ENCODE measurements at regions not wholly inside any gene's neighbourhood (a gene's known extent, or its start where the extent isn't known, plus 50 kb on each side); places are given as distances from the start of the nearest gene placed in this dataset.

DNA sequence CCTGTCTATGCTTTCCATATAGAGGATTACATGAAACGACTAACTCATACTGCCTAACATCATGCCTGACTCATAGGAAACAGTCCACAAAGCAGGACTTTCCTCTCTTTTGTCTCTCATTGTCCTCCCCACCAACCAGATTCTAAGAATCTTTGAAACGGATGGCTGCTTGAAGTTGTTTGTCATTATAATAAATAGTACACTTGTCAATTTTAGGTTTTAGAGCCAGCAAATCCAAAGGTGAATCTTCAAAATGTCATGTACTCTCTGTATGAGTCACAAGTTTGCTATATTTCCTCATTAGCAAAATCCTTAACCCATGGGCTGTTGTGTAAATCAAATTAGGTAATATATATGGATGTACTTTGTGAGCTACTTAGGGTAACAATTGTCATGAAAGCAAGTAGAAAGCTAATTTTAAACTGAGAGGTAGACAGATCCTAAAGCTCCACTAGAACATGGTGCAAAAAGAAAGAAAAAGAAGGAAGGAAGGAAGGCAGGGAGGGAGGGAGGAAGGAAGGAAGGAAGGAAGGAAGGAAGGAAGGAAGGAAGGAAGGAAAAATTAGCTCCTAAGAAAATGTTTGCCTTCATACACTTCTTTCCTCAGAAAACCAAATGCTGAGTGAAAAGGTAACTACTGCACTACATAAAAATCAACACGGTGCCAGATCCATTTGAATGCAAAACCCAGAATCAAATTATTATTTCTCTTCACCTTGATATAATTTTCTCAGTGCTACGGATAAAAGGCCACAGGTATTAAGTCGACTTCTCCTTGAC lies 129.5 kb upstream of the PRMT6 start:
- Histone ChIP-seq H3K36me3 (ENCODE audit: control insufficient read depth in 2 of 2, insufficient read depth in 2 of 2, low read length in 1 of 2) (no peaks in the 10 kb centered on the region), H3K27me3 (replicated peaks in 1 of 2; ENCODE audit: control insufficient read depth in 2 of 2, insufficient read depth in 2 of 2, low read length in 1 of 2) (no peaks in the 10 kb centered on the region), H3K9ac (ENCODE audit: control insufficient read depth, insufficient read depth, low read length) (no peak overlapping the region), H2AFZ (ENCODE audit: control insufficient read depth, low read depth, low read length) (no peak overlapping the region), H4K20me1 (ENCODE audit: control insufficient read depth, insufficient read depth) (no peaks in the 10 kb centered on the region), H3K4me3 (no peak overlapping the region), H3K4me2 (ENCODE audit: control insufficient read depth, insufficient read depth) (no peak overlapping the region), H3K27ac (ENCODE audit: control insufficient read depth, insufficient read depth) (no peak overlapping the region), H3K79me2 (ENCODE audit: control insufficient read depth, insufficient read depth, low read length) (no peaks in the 10 kb centered on the region), H3K4me1 (ENCODE audit: control insufficient read depth, insufficient read depth, low read length) (no peaks in the 10 kb centered on the region), H3K9me3 (replicated peaks; ENCODE audit: control insufficient read depth, insufficient read depth, low read length) (no peaks in the 10 kb centered on the region)
- no peak for DNase-seq (ENCODE audit: low read depth, low spot score)
- no TSS peak for BruUV-seq (replicated peaks)
- TF ChIP-seq ATF7 (IDR thresholded peaks at IDR 0.05; ENCODE audit: low read depth) (no peak), SP1 (IDR thresholded peaks at IDR 0.05; ENCODE audit: low read depth, low read length) (no peak), POU2F2 (IDR thresholded peaks at IDR 0.05; ENCODE audit: borderline replicate concordance, low read depth, low read length) (no peak)
- intact Hi-C loops (cut with micrococcal nuclease; ENCODE audit: unreplicated experiment) (no loop called here), in situ Hi-C loops (cut with MboI) (no loop called here)
- CTCF ChIA-PET: interaction anchor here (0.9 to 1.0 kb wide), 2 partner anchors 26 to 47 kb away, joined by 3 read pairs; no protein-coding TSS in a partner anchor
- FAIRE-seq: no peak
- RAD21 ChIA-PET (ENCODE audit: unreplicated experiment): no interaction called here
- POLR2A ChIA-PET: interaction anchor here (0.5 kb wide), 1 partner anchor 152 kb away, joined by 3 read pairs; no protein-coding TSS in a partner anchor
- SMC1A ChIA-PET (ENCODE audit: uncharacterized antibody, unreplicated experiment): interaction anchor here (1.1 kb wide), 1 partner anchor 204 kb away, joined by 4 read pairs; no protein-coding TSS in a partner anchor
- no peak for ATAC-seq
- WGBS (ENCODE audit: insufficient coverage, insufficient replicate concordance, low lambda C conversion rate, missing lambda C conversion rate): 18% methylated on average over 5 of the region's 5 CpGs

DNA sequence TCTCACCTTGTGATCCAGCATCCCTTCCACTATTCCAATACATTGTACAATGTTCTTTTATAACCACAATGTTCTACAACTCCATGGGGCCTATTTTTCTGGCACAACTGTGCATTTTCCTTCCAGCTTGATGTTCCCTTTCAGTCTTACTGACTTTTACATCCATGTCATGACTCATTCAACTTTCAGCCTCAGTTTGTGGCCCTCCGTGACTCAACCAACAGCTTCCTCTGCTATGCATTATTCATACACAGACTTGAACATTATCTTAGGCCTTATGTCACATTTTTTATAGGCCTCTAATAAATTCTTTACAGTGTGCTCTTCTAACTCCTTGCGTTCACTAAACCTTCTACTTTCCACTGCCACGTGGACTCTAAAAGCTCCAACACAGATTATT lies 119.4 kb upstream of the PRMT6 start:
- SMC1A ChIA-PET (ENCODE audit: uncharacterized antibody, unreplicated experiment): interaction anchor here (2.1 kb wide), 1 partner anchor 9 kb away, joined by 5 read pairs; no protein-coding TSS in a partner anchor
- Histone ChIP-seq H3K4me2 (ENCODE audit: control insufficient read depth, insufficient read depth) (no peak overlapping the region), H3K4me3 (no peak overlapping the region), H2AFZ (ENCODE audit: control insufficient read depth, low read depth, low read length) (no peak overlapping the region), H3K79me2 (ENCODE audit: control insufficient read depth, insufficient read depth, low read length) (no peaks in the 10 kb centered on the region), H3K4me1 (ENCODE audit: control insufficient read depth, insufficient read depth, low read length) (no peaks in the 10 kb centered on the region), H3K36me3 (ENCODE audit: control insufficient read depth in 2 of 2, insufficient read depth in 2 of 2, low read length in 1 of 2) (no peaks in the 10 kb centered on the region), H3K27ac (ENCODE audit: control insufficient read depth, insufficient read depth) (no peak overlapping the region), H3K27me3 (replicated peaks in 1 of 2; ENCODE audit: control insufficient read depth in 2 of 2, insufficient read depth in 2 of 2, low read length in 1 of 2) (no peaks in the 10 kb centered on the region), H3K9me3 (replicated peaks; ENCODE audit: control insufficient read depth, insufficient read depth, low read length) (no peaks in the 10 kb centered on the region), H4K20me1 (ENCODE audit: control insufficient read depth, insufficient read depth) (no peaks in the 10 kb centered on the region), H3K9ac (ENCODE audit: control insufficient read depth, insufficient read depth, low read length) (no peak overlapping the region)
- intact Hi-C loops (cut with micrococcal nuclease; ENCODE audit: unreplicated experiment): no loop called here
- no peak for FAIRE-seq
- RAD21 ChIA-PET (ENCODE audit: unreplicated experiment): no interaction called here
- POLR2A ChIA-PET: no interaction called here
- in situ Hi-C loops (cut with MboI): no loop called here
- TF ChIP-seq BCL11A (IDR thresholded peaks at IDR 0.05; ENCODE audit: low read depth, low read length): no peak
- TF ChIP-seq SPI1 (IDR thresholded peaks at IDR 0.05; ENCODE audit: borderline replicate concordance, insufficient read depth, low read depth, low read length): no peak
- TF ChIP-seq ZNF24 (IDR thresholded peaks at IDR 0.05): no peak
- TF ChIP-seq ZNF274 (IDR thresholded peaks at IDR 0.05; ENCODE audit: insufficient read depth, insufficient read length): no peak
- TF ChIP-seq HDGF (IDR thresholded peaks at IDR 0.05): no peak
- no peak for TF ChIP-seq CBFB (IDR thresholded peaks at IDR 0.05; ENCODE audit: low read depth)
- TF ChIP-seq, protein P1, sequence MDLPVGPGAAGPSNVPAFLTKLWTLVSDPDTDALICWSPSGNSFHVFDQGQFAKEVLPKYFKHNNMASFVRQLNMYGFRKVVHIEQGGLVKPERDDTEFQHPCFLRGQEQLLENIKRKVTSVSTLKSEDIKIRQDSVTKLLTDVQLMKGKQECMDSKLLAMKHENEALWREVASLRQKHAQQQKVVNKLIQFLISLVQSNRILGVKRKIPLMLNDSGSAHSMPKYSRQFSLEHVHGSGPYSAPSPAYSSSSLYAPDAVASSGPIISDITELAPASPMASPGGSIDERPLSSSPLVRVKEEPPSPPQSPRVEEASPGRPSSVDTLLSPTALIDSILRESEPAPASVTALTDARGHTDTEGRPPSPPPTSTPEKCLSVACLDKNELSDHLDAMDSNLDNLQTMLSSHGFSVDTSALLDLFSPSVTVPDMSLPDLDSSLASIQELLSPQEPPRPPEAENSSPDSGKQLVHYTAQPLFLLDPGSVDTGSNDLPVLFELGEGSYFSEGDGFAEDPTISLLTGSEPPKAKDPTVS (IDR thresholded peaks at IDR 0.05; ENCODE audit: low read depth, low read length): no peak
- TF ChIP-seq CREB1 (IDR thresholded peaks at IDR 0.05; ENCODE audit: low read depth): no peak
- TF ChIP-seq NBN (IDR thresholded peaks at IDR 0.05): no peak
- no peak for TF ChIP-seq LARP7 (IDR thresholded peaks at IDR 0.05)
- no peak for TF ChIP-seq SP1 (IDR thresholded peaks at IDR 0.05; ENCODE audit: low read depth, low read length)
- no peak for TF ChIP-seq MYB (IDR thresholded peaks at IDR 0.05; ENCODE audit: borderline replicate concordance, low read depth, low read length)
- 39% methylated on average over 3 of the region's 3 CpGs for WGBS (ENCODE audit: insufficient coverage, insufficient replicate concordance, low lambda C conversion rate, missing lambda C conversion rate)
- CTCF ChIA-PET: no interaction called here
- BruUV-seq (replicated peaks): no TSS peak
- no peak for DNase-seq (ENCODE audit: low read depth, low spot score)
- ATAC-seq: no peak

Data from GM12878 (cell line).